ENCODE measurements at regions not wholly inside any gene's neighbourhood (a gene's known extent, or its start where the extent isn't known, plus 50 kb on each side); places are given as distances from the start of the nearest gene placed in this dataset.

DNA sequence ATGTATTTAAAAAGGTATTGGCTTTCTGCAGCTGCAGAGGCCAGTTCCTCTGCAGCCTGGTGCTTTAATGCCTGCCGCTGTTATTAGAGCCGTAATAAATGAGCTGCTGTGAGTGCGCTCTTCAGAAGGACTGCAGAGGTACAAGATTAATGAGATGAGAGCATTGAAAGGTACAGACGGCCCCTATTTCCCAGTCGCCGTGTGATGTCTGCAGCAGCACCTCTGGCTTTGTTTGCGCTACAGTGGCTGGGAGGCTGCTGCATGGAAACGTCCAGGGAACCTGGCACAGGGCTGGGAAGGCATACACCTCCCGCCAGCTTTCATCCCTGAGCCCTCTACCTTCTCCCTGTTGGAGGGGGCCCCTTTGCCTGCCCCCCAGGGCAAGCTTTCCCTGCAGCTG, 383.8 kb upstream of the ZMIZ1 start:
- no peak for TF ChIP-seq TARDBP (IDR thresholded peaks at IDR 0.05)
- TF ChIP-seq, protein P1, sequence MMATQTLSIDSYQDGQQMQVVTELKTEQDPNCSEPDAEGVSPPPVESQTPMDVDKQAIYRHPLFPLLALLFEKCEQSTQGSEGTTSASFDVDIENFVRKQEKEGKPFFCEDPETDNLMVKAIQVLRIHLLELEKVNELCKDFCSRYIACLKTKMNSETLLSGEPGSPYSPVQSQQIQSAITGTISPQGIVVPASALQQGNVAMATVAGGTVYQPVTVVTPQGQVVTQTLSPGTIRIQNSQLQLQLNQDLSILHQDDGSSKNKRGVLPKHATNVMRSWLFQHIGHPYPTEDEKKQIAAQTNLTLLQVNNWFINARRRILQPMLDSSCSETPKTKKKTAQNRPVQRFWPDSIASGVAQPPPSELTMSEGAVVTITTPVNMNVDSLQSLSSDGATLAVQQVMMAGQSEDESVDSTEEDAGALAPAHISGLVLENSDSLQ (IDR thresholded peaks at IDR 0.05): no peak
- TF ChIP-seq CTBP1 (IDR thresholded peaks at IDR 0.05; ENCODE audit: borderline replicate concordance): no peak
- TF ChIP-seq SP1 (IDR thresholded peaks at IDR 0.05): no peak

All from HEK293T (cell line).